NCI-H1105 treated with DMSO at 0.1 percent for 48 hours (cell line): ENCODE measurements at regions not wholly inside any gene's neighbourhood (a gene's known extent, or its start where the extent isn't known, plus 50 kb on each side); places are given as distances from the start of the nearest gene placed in this dataset.
"Not testable (repeated sequence)": the region's sequence is repeated elsewhere in the genome, so short reads cannot be mapped to it uniquely, and the experiment has no call there.

Experiments used
- DNase-seq: peaks from one replicate; lab custom pipeline; 2025; lab: John Stamatoyannopoulos, UW

DNA sequence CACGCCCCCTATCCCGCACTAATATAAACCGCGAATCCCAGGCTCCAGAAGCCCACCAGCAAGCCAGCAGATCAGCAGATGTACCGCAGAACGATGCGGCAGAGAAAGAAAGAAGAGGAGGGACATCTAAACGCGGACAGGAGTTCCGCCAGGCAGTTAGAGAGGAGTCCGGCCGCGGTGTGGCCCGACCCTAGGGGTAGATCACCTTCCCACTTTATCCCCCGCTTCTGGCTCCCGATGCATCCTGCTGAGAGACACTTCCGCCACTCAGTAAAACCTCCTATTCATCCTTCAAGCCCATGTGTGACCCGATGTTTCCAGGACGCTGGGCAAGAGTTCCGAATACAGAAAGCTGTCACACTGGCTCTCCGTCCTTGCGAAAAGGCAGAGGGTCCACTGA lies 1046.8 kb downstream of the SLITRK5 start:
- no peak for DNase-seq

DNA sequence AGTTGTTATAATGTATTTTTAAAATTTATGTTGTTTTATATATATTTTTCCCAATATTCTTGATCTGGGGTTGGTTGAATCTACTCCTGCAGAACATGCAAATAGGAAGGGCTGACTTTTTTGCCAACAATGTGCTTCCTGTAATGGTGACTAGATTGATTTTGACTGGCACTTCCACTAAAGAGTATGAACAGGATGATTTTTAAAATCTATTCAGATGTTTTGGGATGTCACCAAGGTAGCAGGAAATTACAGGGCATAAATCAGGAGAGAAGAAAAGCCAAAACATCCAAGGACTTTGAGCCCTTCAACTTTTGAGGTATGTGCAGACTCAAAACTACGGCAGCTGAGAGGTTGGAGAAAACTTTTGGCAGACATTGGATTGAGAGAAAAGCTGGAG lies 1047.6 kb downstream of the SLITRK5 start:
- DNase-seq, result no peak

DNA sequence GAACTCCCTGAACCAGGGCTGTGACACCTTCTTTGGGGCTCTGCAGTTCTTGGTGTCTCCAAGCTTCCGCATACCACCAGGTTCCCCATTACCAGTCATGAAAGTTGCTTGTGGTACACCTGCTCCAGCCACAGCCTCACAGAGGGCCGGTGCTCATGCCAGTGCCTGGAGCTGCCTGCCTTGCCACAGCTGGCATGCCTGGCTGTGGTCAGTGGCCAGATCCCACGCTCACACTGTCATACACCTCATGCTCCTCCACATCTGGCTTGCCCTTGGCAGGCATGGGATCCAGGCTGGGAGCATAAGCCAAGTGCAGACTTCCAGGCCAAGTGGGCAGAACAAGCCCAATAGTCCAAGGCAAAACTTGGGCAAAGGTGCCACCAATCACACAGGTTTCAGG lies 1054.9 kb downstream of the SLITRK5 start:
- DNase-seq, result no peak

DNA sequence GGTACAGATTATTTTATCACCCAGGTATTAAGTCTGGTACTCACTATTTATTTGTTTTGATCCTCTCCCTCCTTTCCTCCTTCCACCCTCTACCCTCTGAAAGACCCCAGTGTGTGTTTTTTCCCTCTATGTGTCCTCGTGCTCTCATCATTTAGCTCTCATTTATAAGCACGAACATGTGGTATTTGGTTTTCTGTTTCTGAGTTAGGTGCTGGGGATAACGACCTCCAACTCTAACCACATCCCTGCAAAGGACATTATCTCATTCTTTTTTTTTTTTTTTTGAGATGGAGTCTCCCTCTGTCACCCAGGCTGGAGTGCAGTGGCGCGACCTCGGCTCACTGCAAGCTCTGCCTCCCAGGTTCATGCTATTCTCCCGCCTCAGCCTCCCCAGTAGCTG lies 1056.1 kb downstream of the SLITRK5 start:
- DNase-seq, result not testable (repeated sequence)

DNA sequence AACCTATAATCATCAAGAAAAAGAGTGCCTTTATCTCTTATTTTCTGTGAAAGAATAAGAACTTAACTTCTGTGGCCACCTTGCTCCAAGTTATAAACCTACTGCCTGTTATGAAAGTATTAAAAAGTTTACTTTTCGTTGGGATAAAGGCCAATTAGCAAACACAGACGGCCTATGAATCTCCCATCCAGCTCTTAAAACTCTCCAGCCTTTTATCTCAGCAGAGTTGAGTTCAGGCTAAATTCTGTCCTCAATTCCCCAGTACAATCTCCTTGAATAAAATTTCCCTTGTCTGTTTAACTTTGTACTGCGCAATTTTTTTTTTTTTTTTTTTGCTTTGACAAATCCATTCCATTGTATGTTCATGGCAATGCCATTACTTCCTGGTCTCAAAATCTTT lies 1058.4 kb downstream of the SLITRK5 start:
- no peak for DNase-seq

DNA sequence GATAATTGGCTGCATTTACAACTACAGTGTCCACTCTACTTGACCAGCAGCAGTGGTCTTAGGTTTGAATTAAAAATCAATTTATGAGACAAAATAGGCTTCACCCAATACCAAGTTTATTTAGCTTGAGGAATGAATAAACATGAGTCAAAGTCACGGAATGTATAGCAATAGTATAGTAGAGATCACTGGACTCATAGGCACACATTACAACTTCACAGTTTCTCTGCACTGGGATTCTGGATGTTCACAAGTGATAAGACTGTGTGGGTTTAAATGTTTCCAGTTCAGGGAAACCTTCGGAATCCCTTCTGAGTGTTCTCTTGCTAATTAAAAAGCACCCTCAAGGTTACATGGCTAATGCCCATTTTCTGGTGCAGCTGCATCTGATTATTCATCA lies 1064.9 kb downstream of the SLITRK5 start:
- DNase-seq, result no peak

DNA sequence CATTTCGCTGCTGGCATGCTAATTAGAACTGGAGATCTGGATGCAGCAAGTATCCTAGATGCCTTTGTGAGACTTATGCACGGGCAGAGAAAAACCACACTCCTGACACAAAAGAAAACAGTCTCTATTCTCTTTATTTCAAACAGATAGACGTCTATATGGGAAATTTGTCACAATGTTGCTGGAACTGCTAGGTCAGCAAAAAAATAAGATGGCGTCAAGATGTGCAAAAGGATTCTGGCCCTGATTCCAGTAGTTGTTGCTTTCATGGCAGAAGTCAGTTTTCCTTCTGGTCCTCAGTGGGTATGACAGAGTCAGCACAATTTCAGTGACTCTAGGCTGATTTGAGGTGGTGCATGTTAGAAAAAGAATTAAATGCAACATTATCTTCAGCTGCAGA lies 1068.0 kb downstream of the SLITRK5 start:
- DNase-seq, result no peak

DNA sequence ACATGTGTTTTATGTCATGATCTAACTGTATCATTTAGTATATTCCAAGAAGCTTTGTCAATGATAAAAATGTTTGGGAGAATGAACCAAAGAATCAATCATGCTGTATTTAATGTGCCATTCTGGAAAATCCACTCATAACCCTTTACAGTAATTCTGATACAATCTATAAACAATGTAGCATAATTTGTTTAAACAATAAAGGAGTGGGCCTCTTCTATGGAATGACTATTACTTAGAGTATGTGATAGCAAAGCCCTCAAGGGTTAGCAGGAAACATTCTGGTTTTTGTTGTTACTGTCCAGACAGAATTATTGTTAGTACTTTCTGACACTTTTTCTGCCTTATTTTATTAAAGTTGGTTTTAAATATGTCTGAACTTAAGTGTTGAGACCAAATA lies 1073.1 kb downstream of the SLITRK5 start:
- no peak for DNase-seq

DNA sequence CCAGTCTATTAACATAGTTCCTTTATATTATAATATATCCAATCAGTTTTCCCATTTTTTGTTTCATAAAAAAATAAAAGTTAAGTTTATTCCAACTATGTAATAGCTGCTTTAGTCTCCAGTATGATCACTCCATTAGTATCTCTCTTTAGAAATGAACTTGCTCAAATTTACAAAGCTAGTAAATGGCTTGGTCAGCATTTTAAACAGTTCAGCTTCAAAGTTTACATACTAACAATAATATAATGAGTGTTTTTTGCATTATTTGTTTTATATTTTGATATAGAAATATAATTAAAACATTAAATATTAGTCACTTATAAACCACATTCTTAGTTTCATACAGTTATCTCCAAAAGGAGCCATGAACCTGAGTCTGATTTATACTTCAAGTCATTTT lies 1073.8 kb downstream of the SLITRK5 start:
- no peak for DNase-seq

DNA sequence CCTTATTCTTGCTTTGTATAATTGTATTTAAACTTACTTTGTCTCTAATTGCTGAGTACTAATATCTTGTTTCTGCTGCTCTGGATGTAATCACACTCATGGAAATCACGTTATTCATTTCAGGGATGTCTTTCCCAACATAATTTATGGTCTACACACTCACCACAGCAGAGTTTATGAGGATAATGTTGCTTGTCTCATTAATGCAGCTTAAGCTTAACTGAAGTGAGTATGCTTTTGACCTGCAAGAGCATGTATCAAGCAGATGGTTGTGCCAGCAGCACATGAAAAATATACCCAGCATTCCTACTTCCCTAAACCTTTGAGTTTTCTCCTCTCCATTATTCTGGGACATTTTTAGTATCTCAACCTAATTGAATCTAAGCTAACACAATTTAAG lies 1080.9 kb downstream of the SLITRK5 start:
- DNase-seq, result no peak

DNA sequence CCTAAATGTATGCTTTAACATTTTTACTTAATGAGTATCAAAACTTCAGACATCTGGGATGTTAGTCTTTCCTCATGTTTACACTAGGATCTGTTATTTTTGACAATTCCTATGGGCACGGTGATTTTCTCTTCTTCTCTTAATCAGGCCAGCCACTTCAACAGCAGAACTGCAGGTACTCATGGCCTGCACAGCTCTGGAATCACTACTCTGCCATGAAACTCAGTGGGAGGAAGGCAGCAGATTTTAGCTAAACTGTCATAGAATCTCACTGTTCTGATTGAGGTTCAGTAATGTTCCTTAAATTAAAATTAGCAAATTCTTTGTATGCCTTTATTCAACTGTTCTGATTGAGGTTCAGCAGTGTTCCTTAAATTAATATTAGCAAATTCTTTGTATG lies 1083.0 kb downstream of the SLITRK5 start:
- no peak for DNase-seq

DNA sequence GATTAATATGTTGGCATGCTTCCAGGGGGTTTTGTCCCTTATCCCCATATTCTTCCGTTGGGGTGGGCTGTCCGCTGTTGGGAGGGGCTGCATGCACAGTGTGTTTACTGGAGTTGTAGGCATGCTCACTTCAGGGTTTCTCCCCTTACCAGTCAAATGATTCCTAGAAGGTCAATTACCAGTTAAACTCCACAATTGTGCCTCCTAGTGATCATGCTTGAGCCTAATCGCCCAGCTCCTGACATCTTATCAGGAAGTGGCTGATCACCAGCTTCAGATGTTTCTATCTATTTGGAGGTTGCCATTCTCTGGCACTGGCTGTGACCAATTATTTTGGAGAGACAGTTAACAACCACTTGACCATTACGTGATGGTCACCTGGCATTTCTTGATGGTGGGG lies 1090.0 kb downstream of the SLITRK5 start:
- DNase-seq, result no peak

DNA sequence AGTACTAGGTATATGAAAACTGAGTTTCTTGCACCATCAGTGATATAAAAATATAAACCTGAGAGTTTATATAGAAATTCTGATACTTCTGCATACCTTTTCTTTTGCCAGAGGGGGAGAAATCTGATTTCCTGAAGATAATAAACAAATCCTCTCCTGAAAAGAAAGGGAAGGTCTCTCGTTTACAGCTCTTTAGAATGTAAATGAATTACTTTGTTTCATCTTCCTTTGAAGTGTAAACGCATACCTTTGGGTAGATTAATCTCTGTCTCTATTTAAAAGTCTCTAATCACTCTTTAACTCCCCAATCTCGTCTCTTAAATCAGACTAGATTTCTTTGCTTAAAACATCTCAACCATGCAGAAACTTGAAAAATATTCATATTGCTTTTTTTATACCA lies 1092.9 kb downstream of the SLITRK5 start:
- no peak for DNase-seq

DNA sequence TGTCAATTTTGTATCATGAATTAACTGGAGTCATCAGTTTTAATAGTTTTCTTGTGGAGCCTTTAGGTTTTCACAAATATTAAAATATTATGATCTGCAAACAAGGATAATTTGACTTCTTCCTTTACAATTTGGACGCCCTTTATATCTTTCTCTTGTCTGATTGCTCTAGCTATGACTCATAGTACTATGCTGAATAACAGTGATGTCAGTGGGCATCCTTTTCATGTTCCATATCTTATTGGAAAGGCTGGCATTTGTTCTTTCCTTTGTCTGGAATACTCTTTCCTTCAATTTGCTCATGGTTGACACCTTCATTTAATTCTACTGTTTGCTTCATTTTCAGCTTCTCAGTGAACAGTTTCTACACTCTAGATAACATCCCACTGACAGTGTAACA lies 1129.3 kb downstream of the SLITRK5 start:
- no peak for DNase-seq

DNA sequence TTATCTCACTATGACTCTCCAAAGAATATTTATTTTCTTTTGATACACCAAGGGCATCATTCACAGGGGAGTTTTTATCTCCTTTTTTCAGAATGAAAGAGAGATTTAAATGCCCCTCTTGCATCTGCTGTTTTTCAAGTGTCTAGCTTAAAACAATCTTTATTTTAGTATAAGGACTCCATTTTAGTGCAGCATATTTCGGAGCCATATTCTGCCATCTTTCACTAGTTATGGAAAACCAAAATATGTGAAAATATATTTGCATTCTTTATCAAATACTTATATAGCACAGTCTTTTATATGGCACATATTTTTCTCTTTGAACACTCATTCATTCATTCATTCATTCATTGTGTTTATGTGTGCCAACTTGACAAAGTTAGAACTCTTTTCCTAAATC lies 1130.2 kb downstream of the SLITRK5 start:
- no peak for DNase-seq

DNA sequence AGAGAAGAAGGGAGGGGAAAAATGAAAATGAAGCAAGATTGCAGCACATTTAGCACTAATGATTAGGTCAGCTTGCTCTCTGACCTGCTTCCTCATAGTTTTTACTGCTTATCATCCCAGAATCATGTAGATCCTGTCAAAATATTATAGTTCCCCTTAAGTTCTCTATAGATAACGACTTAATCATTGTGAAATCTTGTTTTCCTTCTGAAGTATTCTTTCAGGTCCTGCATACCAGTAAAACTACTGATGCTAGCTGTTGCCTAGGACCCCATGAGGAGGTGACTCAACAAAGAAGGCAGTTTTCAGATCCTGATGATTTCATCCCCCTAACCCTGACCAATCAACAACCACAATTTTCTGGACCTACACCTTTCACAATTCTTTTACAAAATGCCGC lies 1131.7 kb downstream of the SLITRK5 start:
- DNase-seq, result no peak

DNA sequence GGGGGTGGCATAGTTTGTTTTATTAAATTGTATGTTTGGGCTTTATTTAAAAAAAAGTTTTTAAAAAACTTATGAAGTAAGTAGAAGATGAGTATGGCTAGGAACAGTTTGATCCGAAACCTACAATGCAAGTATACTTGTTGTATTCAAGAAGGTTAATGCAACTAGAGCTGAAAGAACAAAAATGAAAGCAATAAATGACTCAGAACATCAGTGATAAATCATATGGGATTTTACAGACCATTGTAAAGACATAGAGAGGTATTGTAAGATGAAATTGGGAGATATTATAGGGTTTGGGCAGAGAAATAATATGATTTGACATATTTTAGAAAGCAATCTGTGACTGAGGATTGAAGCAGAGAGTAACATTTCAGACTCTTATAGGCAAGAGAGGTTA lies 1135.3 kb downstream of the SLITRK5 start:
- DNase-seq, result no peak

DNA sequence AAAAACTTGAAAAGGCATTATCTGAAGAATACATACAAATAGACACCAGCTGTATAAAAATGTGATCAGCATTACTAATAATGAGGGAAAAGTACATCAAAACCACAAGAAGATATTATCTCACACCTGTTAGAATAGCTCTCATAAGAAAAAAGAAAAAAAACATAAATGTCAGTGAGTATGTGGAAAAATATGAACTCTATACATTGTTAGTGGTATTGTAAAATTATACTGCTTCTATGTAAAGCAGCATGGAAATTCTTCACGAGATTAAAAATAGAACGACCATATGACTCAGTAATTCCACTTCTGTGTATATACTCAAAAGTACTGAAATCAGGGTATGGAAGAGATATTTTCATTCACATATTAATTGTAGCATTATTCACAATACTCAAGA lies 1146.4 kb downstream of the SLITRK5 start:
- no peak for DNase-seq

DNA sequence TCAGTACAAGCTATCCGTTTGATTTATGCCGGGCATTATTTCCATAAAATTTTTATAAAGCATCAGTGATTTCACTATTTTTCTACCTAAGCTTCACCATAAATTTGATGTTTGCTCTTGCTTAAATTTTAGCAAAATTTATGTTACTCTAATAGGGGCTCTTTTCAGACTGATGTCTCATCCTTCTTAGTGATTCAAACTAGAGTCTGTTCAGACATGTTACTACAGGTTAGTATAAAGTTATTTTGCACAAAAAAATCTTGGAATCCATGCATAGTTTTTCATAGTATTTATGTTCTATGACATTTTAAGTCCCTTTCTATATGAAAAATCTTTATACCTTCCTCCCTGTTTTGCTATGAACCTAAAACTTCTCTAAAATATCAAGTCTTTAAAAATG lies 1151.9 kb downstream of the SLITRK5 start:
- DNase-seq, result no peak

DNA sequence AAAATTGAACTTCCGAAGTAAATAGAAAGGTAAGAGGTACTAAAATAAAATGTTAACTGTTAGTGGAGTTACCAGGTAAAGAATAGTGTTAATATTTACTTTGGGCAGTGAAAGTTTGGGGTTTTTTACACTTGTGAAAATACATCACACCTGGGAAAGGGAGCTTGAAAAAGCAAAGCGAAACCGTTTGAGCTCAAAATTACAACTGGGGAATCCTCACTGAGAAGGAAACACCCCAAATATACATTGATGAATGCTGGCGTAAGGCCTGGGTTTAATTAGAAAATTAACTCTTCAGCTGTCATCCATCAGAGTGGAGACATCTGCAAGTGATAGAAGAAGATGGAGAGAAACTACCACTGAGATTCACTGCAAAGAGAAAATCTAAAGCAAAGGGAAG lies 1153.0 kb downstream of the SLITRK5 start:
- no peak for DNase-seq

DNA sequence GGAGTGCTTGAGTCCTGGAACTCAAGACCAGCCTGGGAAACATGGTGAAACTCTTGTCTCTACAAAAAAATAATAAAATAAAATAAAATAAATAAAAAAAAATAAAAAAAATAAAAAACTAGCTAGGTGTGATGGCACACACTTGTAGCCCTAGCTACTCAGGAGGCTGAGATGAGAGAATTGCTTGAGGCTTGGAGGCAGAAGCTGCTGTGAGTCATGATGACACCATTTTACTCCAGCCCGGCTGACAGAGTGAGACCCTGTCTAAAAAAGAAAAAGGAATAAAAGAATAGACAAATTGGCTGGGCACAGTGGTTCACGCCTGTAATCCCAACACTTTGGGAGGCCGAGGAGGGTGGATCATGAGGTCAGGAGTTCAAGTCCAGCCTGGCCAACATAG lies 1168.9 kb downstream of the SLITRK5 start:
- DNase-seq, result no peak

DNA sequence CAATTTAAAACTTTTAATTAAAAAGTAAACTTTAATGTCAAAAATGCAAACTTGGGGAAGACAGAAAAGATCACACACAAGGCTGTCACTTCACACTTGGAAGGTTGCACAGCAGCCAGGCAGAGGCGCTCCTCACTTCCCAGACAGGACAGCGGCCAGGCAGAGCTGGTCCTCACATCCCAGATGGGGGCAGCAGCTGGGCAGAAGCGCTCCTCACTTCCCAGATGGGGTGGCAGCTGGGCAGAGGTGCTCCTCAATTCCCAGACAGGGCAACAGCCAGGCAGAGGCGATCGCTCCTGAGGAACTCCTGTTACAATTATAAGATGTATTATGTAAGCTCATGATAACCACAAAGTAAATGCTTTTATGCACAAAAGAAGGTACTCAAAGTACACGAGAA lies 1181.1 kb downstream of the SLITRK5 start:
- not testable (repeated sequence) for DNase-seq

DNA sequence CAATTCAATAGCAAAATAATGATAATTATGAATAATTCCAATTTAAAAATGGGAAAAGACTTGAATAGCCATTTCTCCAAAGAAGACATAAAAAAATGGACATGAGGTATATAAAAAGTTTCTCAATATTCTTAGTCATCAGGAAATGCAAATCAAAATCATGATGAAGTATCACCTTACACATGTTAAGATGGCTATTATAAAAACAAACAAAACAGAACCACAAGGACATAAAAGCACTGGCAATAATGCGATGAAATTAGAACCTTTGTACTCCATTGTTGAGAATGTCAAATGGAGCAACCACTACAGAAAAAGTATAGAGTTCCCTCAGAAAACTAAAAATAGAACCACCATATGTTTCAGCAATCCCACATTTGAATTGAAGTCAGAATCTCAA lies 1186.1 kb downstream of the SLITRK5 start:
- DNase-seq, result peak; percentile 52

DNA sequence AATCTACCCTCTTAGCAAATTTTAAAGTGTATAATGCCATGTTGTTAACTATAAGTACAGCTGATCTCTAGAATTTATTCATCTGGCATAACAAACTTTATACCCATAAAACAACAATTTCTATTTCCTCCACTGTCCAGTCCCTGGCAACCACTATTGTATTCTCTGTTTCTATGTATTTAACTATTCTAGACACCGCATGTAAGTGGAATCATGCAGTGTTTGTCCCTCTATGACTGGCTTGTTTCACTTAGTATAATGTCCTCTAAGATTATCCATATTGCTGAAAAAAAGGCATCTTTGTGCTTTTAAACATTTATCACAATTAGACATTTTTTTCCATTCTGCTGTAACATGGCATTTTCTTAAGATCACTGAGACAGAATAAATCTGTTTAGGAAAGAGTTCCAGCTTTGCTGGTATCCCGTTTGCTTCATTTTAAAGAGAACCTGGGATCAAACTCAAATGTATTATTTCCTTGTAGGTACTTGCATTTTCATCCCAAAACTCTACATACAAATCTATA lies 1191.0 kb downstream of the SLITRK5 start:
- DNase-seq, result peak; percentile 25

DNA sequence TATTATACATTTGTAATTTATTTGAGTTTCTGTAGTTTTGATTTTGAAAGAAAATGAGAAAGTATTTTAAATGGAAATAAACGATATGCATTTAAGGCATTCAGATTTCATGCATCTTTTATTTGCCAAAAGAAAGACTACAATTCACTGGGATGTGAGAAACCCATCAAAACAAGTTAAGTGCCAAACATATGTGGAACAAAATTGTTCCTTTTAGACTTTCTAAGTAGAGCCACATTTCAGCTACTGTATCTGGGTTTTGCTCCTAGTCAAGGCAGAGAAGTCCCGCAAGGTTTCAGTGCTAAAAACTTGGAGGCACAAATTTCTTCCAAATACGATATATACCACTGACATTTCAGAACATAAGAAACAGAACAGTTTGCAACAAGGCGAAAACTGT lies 1191.9 kb downstream of the SLITRK5 start:
- DNase-seq, result no peak
